CD14-positive monocyte (primary cell): ENCODE measurements at regions not wholly inside any gene's neighbourhood (a gene's known extent, or its start where the extent isn't known, plus 50 kb on each side); places are given as distances from the start of the nearest gene placed in this dataset.

Source experiments
- DNase-seq, 3 donors: peaks; one replicate each; pipeline ENCODE4 v3.0.0-alpha.2; 2011 to 2022
- H2AFZ ChIP-seq: 2 replicates; pipeline ENCODE4 v1.6.0; 2012; ENCODE audit warnings: mild to moderate bottlenecking, low read depth, low read length, inconsistent platforms; ENCODE audit not compliant: insufficient read depth, poor library complexity, severe bottlenecking
- H3K27ac ChIP-seq, 2 donors: 1 replicate in 1 of 2; 2 replicates in 1 of 2; pipeline ENCODE4 v1.5.1; 2012 to 2013; ENCODE audit warnings: low read length in 2 of 2, control low read depth in 1 of 2, inconsistent platforms in 1 of 2, low read depth in 1 of 2, mild to moderate bottlenecking in 1 of 2
- H3K27me3 ChIP-seq, 2 donors: one replicate each; pipeline versions ENCODE4 v1.6.0 to v1.6.1; 2011 to 2013; ENCODE audit warnings: low read length in 2 of 2; ENCODE audit not compliant: control insufficient read depth in 2 of 2, insufficient read depth in 2 of 2
- H3K36me3 ChIP-seq, 2 donors: replicated peaks in 1 of 2; 1 replicate in 1 of 2; 2 replicates in 1 of 2; pipeline versions ENCODE4 v1.5.1 to v1.6.1; 2012 to 2013; ENCODE audit warnings: low read length in 2 of 2, control low read depth in 1 of 2, inconsistent platforms in 1 of 2, mild to moderate bottlenecking in 1 of 2; ENCODE audit not compliant: insufficient read depth in 2 of 2, control insufficient read depth in 1 of 2
- H3K4me1 ChIP-seq, 2 donors: 1 replicate in 1 of 2; 2 replicates in 1 of 2; pipeline versions ENCODE4 v1.5.1 to v1.6.1; 2012 to 2013; ENCODE audit warnings: low read length in 2 of 2, control low read depth in 1 of 2, inconsistent platforms in 1 of 2, mild to moderate bottlenecking in 1 of 2, moderate library complexity in 1 of 2; ENCODE audit not compliant: insufficient read depth in 2 of 2, control insufficient read depth in 1 of 2
- H3K4me2 ChIP-seq: replicated peaks from 2 replicates; pipeline ENCODE3; 2012; ENCODE audit warnings: low read length, moderate library complexity, mild to moderate bottlenecking; ENCODE audit not compliant: poor library complexity, severe bottlenecking; ENCODE audit errors: extremely low read depth
- H3K4me3 ChIP-seq, 3 experiments: fragments of 200-600 bp in 1 of 3; sonication (generic) in 1 of 3; replicated peaks in 1 of 3; 1 replicate in 2 of 3; 2 replicates in 1 of 3; pipeline ENCODE4 v1.5.1; 2011 to 2013; ENCODE audit warnings: low read length in 3 of 3, mild to moderate bottlenecking in 3 of 3, control low read depth in 2 of 3, low read depth in 2 of 3, inconsistent platforms in 1 of 3, moderate library complexity in 1 of 3
- H3K79me2 ChIP-seq: 2 replicates; pipeline ENCODE4 v1.6.0; 2012; ENCODE audit warnings: mild to moderate bottlenecking, control low read depth, inconsistent platforms, low read length, moderate library complexity; ENCODE audit not compliant: insufficient read depth
- H3K9ac ChIP-seq: 2 replicates; pipeline ENCODE4 v1.6.0; 2017; ENCODE audit warnings: low read length, mild to moderate bottlenecking; ENCODE audit not compliant: insufficient read depth, poor library complexity, severe bottlenecking
- H3K9me3 ChIP-seq, 2 donors: replicated peaks in 1 of 2; 1 replicate in 1 of 2; 2 replicates in 1 of 2; pipeline versions ENCODE4 v1.5.1 to v1.6.1; 2012 to 2013; ENCODE audit warnings: low read length in 2 of 2, control low read depth in 1 of 2; ENCODE audit not compliant: control insufficient read depth in 1 of 2, insufficient read depth in 1 of 2
- H4K20me1 ChIP-seq: 2 replicates; pipeline ENCODE4 v1.6.0; 2012; ENCODE audit warnings: mild to moderate bottlenecking, low read length, control low read depth, moderate library complexity; ENCODE audit not compliant: insufficient read depth
- H3K27ac Mint-ChIP-seq, 7 donors: one replicate each; pipeline ENCODE4 v1.8.0; 2020; ENCODE audit warnings: mild to moderate bottlenecking in 7 of 7, mixed read lengths in 7 of 7, moderate library complexity in 6 of 7, inconsistent platforms in 2 of 7
- H3K27me3 Mint-ChIP-seq, 3 donors: one replicate each; pipeline ENCODE4 v1.8.0; 2021 to 2022; ENCODE audit warnings: low read depth in 3 of 3, mild to moderate bottlenecking in 3 of 3, mixed read lengths in 3 of 3, moderate library complexity in 3 of 3, inconsistent platforms in 1 of 3
- H3K36me3 Mint-ChIP-seq, 2 donors: one replicate each; pipeline ENCODE4 v1.8.0; 2020; ENCODE audit warnings: mixed read lengths in 2 of 2, inconsistent platforms in 1 of 2, mild to moderate bottlenecking in 1 of 2
- H3K4me1 Mint-ChIP-seq: one replicate; pipeline ENCODE4 v1.8.0; 2020; ENCODE audit warnings: mild to moderate bottlenecking, mixed read lengths
- H3K4me3 Mint-ChIP-seq, 2 donors: one replicate each; pipeline ENCODE4 v1.8.0; 2020; ENCODE audit warnings: mild to moderate bottlenecking in 2 of 2, mixed read lengths in 2 of 2, moderate library complexity in 1 of 2
- H3K9me3 Mint-ChIP-seq, 7 donors: one replicate each; pipeline ENCODE4 v1.8.0; 2020 to 2022; ENCODE audit warnings: mixed read lengths in 7 of 7, mild to moderate bottlenecking in 6 of 7, moderate library complexity in 6 of 7, inconsistent platforms in 2 of 7
- CTCF ChIP-seq: fragments of 200-600 bp; IDR thresholded peaks from one replicate; pipeline ENCODE4 v1.8.0; 2022; ENCODE audit warnings: antibody characterized with exemption, mild to moderate bottlenecking
- WGBS: methylation state at CpG from one replicate; pipeline ENCODE4 v1.1.5; 2013; ENCODE audit warnings: missing lambda C conversion rate; ENCODE audit not compliant: insufficient coverage; 5-methylcytosine and 5-hydroxymethylcytosine counted together
- intact Hi-C, 2 donors: fragments of 100-400 bp; cut with micrococcal nuclease; formaldehyde crosslinking; loops; one replicate each; pipeline versions ENCODE4 v1.15.0 to v1.15.1; 2023

GRCh38 chr6:122078481-122078880, 321.0 kb upstream of the HSF2 start:
- H2AFZ ChIP-seq, result no peak overlapping the region
- 95% methylated on average over 4 of the region's 4 CpGs for WGBS
- no peak overlapping the region for H3K27ac ChIP-seq
- no peaks in the 10 kb centered on the region for H3K9me3 ChIP-seq
- no peaks in the 10 kb centered on the region for H3K4me1 ChIP-seq
- Mint-ChIP-seq H3K27ac (no peak overlapping the region), H3K27me3 (peaks cover 0 to 1% (median 0%) of the 10 kb centered on the region in 3 donors), H3K4me3 (no peak overlapping the region), H3K4me1 (no peaks in the 10 kb centered on the region), H3K36me3 (no peaks in the 10 kb centered on the region), H3K9me3 (peaks cover 0 to 13% (median 0%) of the 10 kb centered on the region in 7 donors)
- no peaks in the 10 kb centered on the region for H3K27me3 ChIP-seq
- no peak for TF ChIP-seq CTCF
- H3K9ac ChIP-seq, result no peak overlapping the region
- no peaks in the 10 kb centered on the region for H3K36me3 ChIP-seq
- no peak overlapping the region for H3K4me3 ChIP-seq
- DNase-seq, result no peak
- H3K4me2 ChIP-seq, result no peak overlapping the region
- intact Hi-C loops, result no loop called here
- H4K20me1 ChIP-seq, result no peaks in the 10 kb centered on the region
- H3K79me2 ChIP-seq, result no peaks in the 10 kb centered on the region

- no peak for DNase-seq
- H3K36me3 Mint-ChIP-seq, result no peaks in the 10 kb centered on the region
- Histone ChIP-seq H2AFZ (no peak overlapping the region), H4K20me1 (no peaks in the 10 kb centered on the region), H3K9ac (no peak overlapping the region), H3K4me2 (no peak overlapping the region), H3K36me3 (no peaks in the 10 kb centered on the region), H3K9me3 (no peaks in the 10 kb centered on the region), H3K4me1 (no peaks in the 10 kb centered on the region), H3K27me3 (no peaks in the 10 kb centered on the region), H3K79me2 (no peaks in the 10 kb centered on the region), H3K27ac (no peak overlapping the region), H3K4me3 (no peak overlapping the region)
- intact Hi-C loops, result no loop called here
- no peaks in the 10 kb centered on the region for H3K4me1 Mint-ChIP-seq
- no CpG with 5 or more reads among the region's 3 CpGs for WGBS
- no peak for TF ChIP-seq CTCF
- no peak overlapping the region for H3K27ac Mint-ChIP-seq
- peaks cover 0 to 13% (median 0%) of the 10 kb centered on the region in 7 donors for H3K9me3 Mint-ChIP-seq
- H3K4me3 Mint-ChIP-seq, result no peak overlapping the region
- peaks cover 0 to 2% (median 1%) of the 10 kb centered on the region in 3 donors for H3K27me3 Mint-ChIP-seq
Measured at GRCh38 chr6:122079916-122080315, 319.5 kb upstream of the HSF2 start.
